ENCODE measurements at regions not wholly inside any gene's neighbourhood (a gene's known extent, or its start where the extent isn't known, plus 50 kb on each side); places are given as distances from the start of the nearest gene placed in this dataset.
A peak's percentile ranks its signal among the peaks of the same experiment; 100 is the strongest.

GRCh38 chr6:44554861-44555260, 167.4 kb downstream of the CDC5L start:
- ChIA-PET POLR2A (no interaction called here), CTCF (no interaction called here)
- TF ChIP-seq CTCF (IDR thresholded peaks at IDR 0.05; ENCODE audit: unreplicated experiment): no peak
- BruUV-seq (replicated peaks): no TSS peak
- no peaks in the 10 kb centered on the region for H3K9me3 Mint-ChIP-seq (ENCODE audit: unreplicated experiment)
- peaks cover 11% of the 10 kb centered on the region for H3K4me1 Mint-ChIP-seq (ENCODE audit: insufficient read depth, unreplicated experiment)
- no peaks in the 10 kb centered on the region for H3K36me3 Mint-ChIP-seq (ENCODE audit: insufficient read depth, unreplicated experiment)
- no peaks in the 10 kb centered on the region for H3K27me3 Mint-ChIP-seq (ENCODE audit: insufficient read depth, unreplicated experiment)
- DNase-seq (ENCODE audit: unreplicated experiment): no peak
- intact Hi-C loops (cut with micrococcal nuclease): no loop called here
- no peak overlapping the region for H3K27ac Mint-ChIP-seq (ENCODE audit: low read depth, unreplicated experiment)
- H3K4me3 Mint-ChIP-seq (ENCODE audit: unreplicated experiment): no peak overlapping the region

GRCh38 chr6:44556046-44556445, 168.5 kb downstream of the CDC5L start:
- no peak for DNase-seq (ENCODE audit: unreplicated experiment)
- H3K4me3 Mint-ChIP-seq (ENCODE audit: unreplicated experiment): no peak overlapping the region
- H3K4me1 Mint-ChIP-seq (ENCODE audit: insufficient read depth, unreplicated experiment): peaks cover 11% of the 10 kb centered on the region
- no TSS peak for BruUV-seq (replicated peaks)
- no peak overlapping the region for H3K27ac Mint-ChIP-seq (ENCODE audit: low read depth, unreplicated experiment)
- no peak for TF ChIP-seq CTCF (IDR thresholded peaks at IDR 0.05; ENCODE audit: unreplicated experiment)
- no peaks in the 10 kb centered on the region for H3K36me3 Mint-ChIP-seq (ENCODE audit: insufficient read depth, unreplicated experiment)
- CTCF ChIA-PET: no interaction called here
- no peaks in the 10 kb centered on the region for H3K9me3 Mint-ChIP-seq (ENCODE audit: unreplicated experiment)
- intact Hi-C loops (cut with micrococcal nuclease): no loop called here
- POLR2A ChIA-PET: no interaction called here
- H3K27me3 Mint-ChIP-seq (ENCODE audit: insufficient read depth, unreplicated experiment): no peaks in the 10 kb centered on the region

- Mint-ChIP-seq H3K4me3 (ENCODE audit: unreplicated experiment) (no peak overlapping the region), H3K9me3 (ENCODE audit: unreplicated experiment) (no peaks in the 10 kb centered on the region), H3K27me3 (ENCODE audit: insufficient read depth, unreplicated experiment) (no peaks in the 10 kb centered on the region), H3K36me3 (ENCODE audit: insufficient read depth, unreplicated experiment) (no peaks in the 10 kb centered on the region), H3K4me1 (ENCODE audit: insufficient read depth, unreplicated experiment) (peaks cover 11% of the 10 kb centered on the region), H3K27ac (ENCODE audit: low read depth, unreplicated experiment) (peak overlapping the region; percentile 69)
- POLR2A ChIA-PET: no interaction called here
- no TSS peak for BruUV-seq (replicated peaks)
- CTCF ChIA-PET: interaction anchor here (0.7 kb wide), 1 partner anchor 60 kb away, joined by 3 read pairs; no protein-coding TSS in a partner anchor
- TF ChIP-seq CTCF (IDR thresholded peaks at IDR 0.05; ENCODE audit: unreplicated experiment): no peak
- DNase-seq (ENCODE audit: unreplicated experiment): no peak
- intact Hi-C loops (cut with micrococcal nuclease): no loop called here
Observed at GRCh38 chr6:44558024-44558831, 170.7 kb downstream of the CDC5L start.

- Mint-ChIP-seq H3K27ac (ENCODE audit: low read depth, unreplicated experiment) (peak overlapping the region; percentile 69), H3K27me3 (ENCODE audit: insufficient read depth, unreplicated experiment) (no peaks in the 10 kb centered on the region), H3K9me3 (ENCODE audit: unreplicated experiment) (no peaks in the 10 kb centered on the region)
Observed at GRCh38 chr6:44558832-44559251, 171.3 kb downstream of the CDC5L start.

More at GRCh38 chr6:44558832-44559251, 171.3 kb downstream of the CDC5L start:
- no TSS peak for BruUV-seq (replicated peaks)
- intact Hi-C loops (cut with micrococcal nuclease): no loop called here
- DNase-seq (ENCODE audit: unreplicated experiment): no peak
- ChIA-PET CTCF (interaction anchor here (0.6 kb wide), 1 partner anchor 750 kb away, joined by 3 read pairs; no protein-coding TSS in a partner anchor), POLR2A (no interaction called here)
- Mint-ChIP-seq H3K4me3 (ENCODE audit: unreplicated experiment) (no peak overlapping the region), H3K36me3 (ENCODE audit: insufficient read depth, unreplicated experiment) (no peaks in the 10 kb centered on the region), H3K4me1 (ENCODE audit: insufficient read depth, unreplicated experiment) (peaks cover 11% of the 10 kb centered on the region)
- no peak for TF ChIP-seq CTCF (IDR thresholded peaks at IDR 0.05; ENCODE audit: unreplicated experiment)

Measured in MCF 10A (cell line).